H9 (cell line): ENCODE measurements at regions not wholly inside any gene's neighbourhood (a gene's known extent, or its start where the extent isn't known, plus 50 kb on each side); places are given as distances from the start of the nearest gene placed in this dataset.

Source experiments
- DNase-seq: peaks from one replicate; pipeline ENCODE4 v3.0.0-alpha.2; 2017
- H2AFZ ChIP-seq: one replicate; pipeline ENCODE4 v1.6.1; 2013; ENCODE audit warnings: mild to moderate bottlenecking, low read length, control low read depth, moderate library complexity
- H2AK5ac ChIP-seq: 2 replicates; pipeline ENCODE4 v1.6.1; 2013; ENCODE audit warnings: low read length, control low read depth, mixed read lengths; ENCODE audit not compliant: insufficient read length
- H2BK120ac ChIP-seq: one replicate; pipeline ENCODE4 v1.6.1; 2013; ENCODE audit warnings: low read depth, mild to moderate bottlenecking, low read length, control low read depth, inconsistent platforms; ENCODE audit not compliant: poor library complexity, severe bottlenecking
- H2BK12ac ChIP-seq: 2 replicates; pipeline ENCODE4 v1.6.1; 2013; ENCODE audit warnings: low read length, control low read depth, mixed read lengths, low read depth; ENCODE audit not compliant: insufficient read length
- H2BK15ac ChIP-seq: 2 replicates; pipeline ENCODE4 v1.6.1; 2013; ENCODE audit warnings: low read depth, low read length, control low read depth
- H2BK20ac ChIP-seq: one replicate; pipeline ENCODE4 v1.6.1; 2013; ENCODE audit warnings: low read depth, mild to moderate bottlenecking, low read length, control low read depth, inconsistent platforms; ENCODE audit not compliant: poor library complexity, severe bottlenecking
- H2BK5ac ChIP-seq: 2 replicates; pipeline ENCODE4 v1.6.1; 2013; ENCODE audit warnings: low read length, control low read depth, mixed read lengths; ENCODE audit not compliant: insufficient read length
- H3K14ac ChIP-seq: 2 replicates; pipeline ENCODE4 v1.6.1; 2013; ENCODE audit warnings: low read length, control low read depth; ENCODE audit not compliant: insufficient read depth
- H3K18ac ChIP-seq: 2 replicates; pipeline ENCODE4 v1.6.1; 2013; ENCODE audit warnings: low read depth, mild to moderate bottlenecking, mixed read lengths, low read length, control low read depth; ENCODE audit not compliant: insufficient read length
- H3K23ac ChIP-seq: 2 replicates; pipeline ENCODE4 v1.6.1; 2013; ENCODE audit warnings: low read length, control low read depth, mixed read lengths, low read depth; ENCODE audit not compliant: insufficient read length
- H3K23me2 ChIP-seq: 2 replicates; pipeline ENCODE4 v1.6.1; 2013; ENCODE audit warnings: low read depth, mild to moderate bottlenecking, mixed read lengths, low read length, control low read depth; ENCODE audit not compliant: insufficient read length, poor library complexity, severe bottlenecking
- H3K27ac ChIP-seq: 2 replicates; pipeline ENCODE4 v1.5.1; 2013; ENCODE audit warnings: low read length, control low read depth, mixed read lengths, low read depth; ENCODE audit not compliant: insufficient read length
- H3K27me3 ChIP-seq: 2 replicates; pipeline ENCODE4 v1.6.1; 2013; ENCODE audit warnings: low read length, control low read depth, inconsistent platforms; ENCODE audit not compliant: insufficient read depth
- H3K4ac ChIP-seq: 2 replicates; pipeline ENCODE4 v1.6.1; 2013; ENCODE audit warnings: low read depth, mild to moderate bottlenecking, control low read depth, inconsistent platforms, low read length, moderate library complexity
- H3K4me1 ChIP-seq: 2 replicates; pipeline ENCODE4 v1.6.1; 2013; ENCODE audit warnings: low read length, control low read depth, inconsistent platforms; ENCODE audit not compliant: insufficient read depth
- H3K4me2 ChIP-seq: 2 replicates; pipeline ENCODE4 v1.6.1; 2013; ENCODE audit warnings: low read length, control low read depth, mixed read lengths; ENCODE audit not compliant: insufficient read length, insufficient read depth
- H3K56ac ChIP-seq: 2 replicates; pipeline ENCODE4 v1.6.1; 2013; ENCODE audit warnings: low read depth, mild to moderate bottlenecking, mixed read lengths, low read length, control low read depth; ENCODE audit not compliant: insufficient read length
- H3K79me1 ChIP-seq: 2 replicates; pipeline ENCODE4 v1.6.1; 2013; ENCODE audit warnings: low read depth, mild to moderate bottlenecking, moderate library complexity, low read length, control low read depth, inconsistent platforms; ENCODE audit not compliant: insufficient read depth, poor library complexity, severe bottlenecking
- H3K79me2 ChIP-seq: 2 replicates; pipeline ENCODE4 v1.6.1; 2013; ENCODE audit warnings: low read length, control low read depth, inconsistent platforms; ENCODE audit not compliant: insufficient read depth
- H3K9ac ChIP-seq: 2 replicates; pipeline ENCODE4 v1.6.1; 2013; ENCODE audit warnings: low read length, control low read depth, mixed read lengths; ENCODE audit not compliant: insufficient read length; ENCODE audit errors: extremely low read depth
- H3K9me3 ChIP-seq: one replicate; pipeline ENCODE4 v1.6.1; 2013; ENCODE audit warnings: low read depth, low read length, inconsistent platforms; ENCODE audit not compliant: control insufficient read depth
- H3T11ph ChIP-seq: one replicate; pipeline ENCODE4 v1.6.1; 2013; ENCODE audit warnings: mild to moderate bottlenecking, low read length, control low read depth, inconsistent platforms
- H4K20me1 ChIP-seq: one replicate; pipeline ENCODE4 v1.6.1; 2013; ENCODE audit not compliant: control insufficient read depth, insufficient read length, insufficient read depth
- H4K5ac ChIP-seq: 2 replicates; pipeline ENCODE4 v1.6.1; 2013; ENCODE audit warnings: low read depth, mild to moderate bottlenecking, mixed read lengths, low read length, control low read depth; ENCODE audit not compliant: insufficient read length
- H4K8ac ChIP-seq: replicated peaks from 2 replicates; pipeline ENCODE4 v1.6.1; 2013; ENCODE audit warnings: low read length, control low read depth, mixed read lengths, low read depth; ENCODE audit not compliant: insufficient read length
- H4K91ac ChIP-seq: 2 replicates; pipeline ENCODE4 v1.6.1; 2013; ENCODE audit warnings: low read depth, mild to moderate bottlenecking, moderate library complexity, mixed read lengths, low read length, control low read depth; ENCODE audit not compliant: insufficient read length
- H3K27ac Mint-ChIP-seq, 3 experiments: 2 replicates in 2 of 3; 3 replicates in 1 of 3; pipeline ENCODE4 v1.8.0; 2020 to 2021; ENCODE audit warnings: mixed read lengths in 3 of 3, mild to moderate bottlenecking in 1 of 3, moderate library complexity in 1 of 3
- H3K27me3 Mint-ChIP-seq: 2 replicates; pipeline ENCODE4 v1.8.0; 2021; ENCODE audit warnings: low read depth, mild to moderate bottlenecking, moderate library complexity, mixed read lengths
- H3K36me3 Mint-ChIP-seq, 3 experiments: 2 replicates in 2 of 3; 3 replicates in 1 of 3; pipeline ENCODE4 v1.8.0; 2020 to 2021; ENCODE audit warnings: low read depth in 3 of 3, mixed read lengths in 3 of 3; ENCODE audit not compliant: insufficient read depth in 1 of 3
- H3K4me1 Mint-ChIP-seq, 2 experiments: 2 replicates each; pipeline ENCODE4 v1.8.0; 2020; ENCODE audit warnings: mixed read lengths in 2 of 2
- H3K4me3 Mint-ChIP-seq, 2 experiments: 2 replicates in 1 of 2; 3 replicates in 1 of 2; pipeline ENCODE4 v1.8.0; 2020 to 2021; ENCODE audit warnings: mild to moderate bottlenecking in 2 of 2, mixed read lengths in 2 of 2, moderate library complexity in 1 of 2
- H3K9me3 Mint-ChIP-seq, 2 experiments: 2 replicates in 1 of 2; 3 replicates in 1 of 2; pipeline ENCODE4 v1.8.0; 2020; ENCODE audit warnings: mild to moderate bottlenecking in 2 of 2, mixed read lengths in 2 of 2, moderate library complexity in 1 of 2
- WGBS: extraction: QIAGEN DNeasy Blood & Tissue Kit; methylation state at CpG from one replicate; pipeline ENCODE4 v1.1.7; 2013; ENCODE audit warnings: missing lambda C conversion rate, low lambda C conversion rate, mixed read lengths; ENCODE audit not compliant: insufficient read length; ENCODE audit errors: extremely low coverage; 5-methylcytosine and 5-hydroxymethylcytosine counted together
- TF ChIP-seq, protein P1 (sequence below): fragments of 200-600 bp; sonication (generic); conservative IDR thresholded peaks from 3 replicates; pipeline ENCODE4 v1.8.0; 2021; ENCODE audit warnings: antibody characterized with exemption, mild to moderate bottlenecking

DNA sequence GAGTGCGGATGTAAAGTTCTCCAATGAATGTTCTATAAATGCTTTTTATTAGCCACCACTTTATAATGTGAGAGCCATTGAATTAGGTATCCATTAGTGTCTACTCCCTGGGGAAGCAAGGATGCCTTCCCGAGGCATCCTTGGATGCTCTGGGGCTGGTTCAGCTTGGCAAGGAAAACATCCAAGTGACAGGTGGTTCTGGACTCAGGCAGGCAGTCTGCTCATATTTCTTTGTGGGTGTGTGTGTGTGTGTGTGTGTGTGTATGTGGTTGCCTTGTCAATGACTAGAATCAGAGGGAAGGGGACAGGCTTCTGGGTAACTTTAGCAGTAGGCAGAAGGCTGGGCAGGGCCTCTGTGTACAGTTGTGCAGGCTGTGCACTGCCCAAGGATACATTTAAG is 149.2 kb downstream of the TSN start:
- no peak overlapping the region for H3K56ac ChIP-seq
- no peak overlapping the region for H3K23ac ChIP-seq
- no CpG with 5 or more reads among the region's 2 CpGs for WGBS
- H4K5ac ChIP-seq: no peak overlapping the region
- no peak overlapping the region for H2BK20ac ChIP-seq
- TF ChIP-seq, protein P1, sequence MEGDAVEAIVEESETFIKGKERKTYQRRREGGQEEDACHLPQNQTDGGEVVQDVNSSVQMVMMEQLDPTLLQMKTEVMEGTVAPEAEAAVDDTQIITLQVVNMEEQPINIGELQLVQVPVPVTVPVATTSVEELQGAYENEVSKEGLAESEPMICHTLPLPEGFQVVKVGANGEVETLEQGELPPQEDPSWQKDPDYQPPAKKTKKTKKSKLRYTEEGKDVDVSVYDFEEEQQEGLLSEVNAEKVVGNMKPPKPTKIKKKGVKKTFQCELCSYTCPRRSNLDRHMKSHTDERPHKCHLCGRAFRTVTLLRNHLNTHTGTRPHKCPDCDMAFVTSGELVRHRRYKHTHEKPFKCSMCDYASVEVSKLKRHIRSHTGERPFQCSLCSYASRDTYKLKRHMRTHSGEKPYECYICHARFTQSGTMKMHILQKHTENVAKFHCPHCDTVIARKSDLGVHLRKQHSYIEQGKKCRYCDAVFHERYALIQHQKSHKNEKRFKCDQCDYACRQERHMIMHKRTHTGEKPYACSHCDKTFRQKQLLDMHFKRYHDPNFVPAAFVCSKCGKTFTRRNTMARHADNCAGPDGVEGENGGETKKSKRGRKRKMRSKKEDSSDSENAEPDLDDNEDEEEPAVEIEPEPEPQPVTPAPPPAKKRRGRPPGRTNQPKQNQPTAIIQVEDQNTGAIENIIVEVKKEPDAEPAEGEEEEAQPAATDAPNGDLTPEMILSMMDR: no peak
- no peak overlapping the region for H3K27ac Mint-ChIP-seq
- H2BK15ac ChIP-seq: no peak overlapping the region
- H3K79me2 ChIP-seq: no peaks in the 10 kb centered on the region
- peaks cover 13% of the 10 kb centered on the region for H3K27me3 Mint-ChIP-seq
- H3T11ph ChIP-seq: no peak overlapping the region
- H3K23me2 ChIP-seq: no peaks in the 10 kb centered on the region
- H3K9me3 Mint-ChIP-seq: no peaks in the 10 kb centered on the region
- no peaks in the 10 kb centered on the region for H3K9me3 ChIP-seq
- no peak overlapping the region for H3K4me2 ChIP-seq
- H3K4ac ChIP-seq: no peak overlapping the region
- no peaks in the 10 kb centered on the region for H3K36me3 Mint-ChIP-seq
- no peak overlapping the region for H3K9ac ChIP-seq
- no peak overlapping the region for H2BK120ac ChIP-seq
- H3K27ac ChIP-seq: no peak overlapping the region
- H4K20me1 ChIP-seq: no peaks in the 10 kb centered on the region
- no peak overlapping the region for H2BK12ac ChIP-seq
- H2BK5ac ChIP-seq: no peak overlapping the region
- H3K79me1 ChIP-seq: no peaks in the 10 kb centered on the region
- no peak for DNase-seq
- H4K91ac ChIP-seq: no peak overlapping the region
- no peak overlapping the region for H3K4me3 Mint-ChIP-seq
- no peak overlapping the region for H3K14ac ChIP-seq
- H3K27me3 ChIP-seq: no peaks in the 10 kb centered on the region
- H2AK5ac ChIP-seq: no peak overlapping the region
- no peak overlapping the region for H3K18ac ChIP-seq
- H4K8ac ChIP-seq: no peak overlapping the region
- H3K4me1 Mint-ChIP-seq: peaks cover 3 to 4% of the 10 kb centered on the region in 2 experiments; a peak in 1 of 4 replicates
- no peak overlapping the region for H2AFZ ChIP-seq
- no peaks in the 10 kb centered on the region for H3K4me1 ChIP-seq
